Fibroblast of lung (primary cell): ENCODE measurements at regions not wholly inside any gene's neighbourhood (a gene's known extent, or its start where the extent isn't known, plus 50 kb on each side); places are given as distances from the start of the nearest gene placed in this dataset.

Experiments
- CTCF ChIP-seq, 2 donors: IDR thresholded peaks in 1 of 2; conservative IDR thresholded peaks in 1 of 2; 1 replicate in 1 of 2; 2 replicates in 1 of 2; pipeline ENCODE4 v1.5.1; 2011 to 2012; ENCODE audit warnings: low read length in 2 of 2, control low read depth in 1 of 2, inconsistent platforms in 1 of 2, low read depth in 1 of 2, mild to moderate bottlenecking in 1 of 2
- EZH2 ChIP-seq: IDR thresholded peaks from 2 replicates; pipeline ENCODE4 v1.5.1; 2012; ENCODE audit warnings: low read length, control low read depth, mild to moderate bottlenecking; ENCODE audit errors: missing control alignments

GRCh38 chr11:112382561-112382960 lies 121.9 kb upstream of the PLET1 start:
- TF ChIP-seq CTCF (conservative IDR thresholded peaks at IDR 0.05 in 1 of 2, IDR thresholded peaks at IDR 0.05 in 1 of 2; ENCODE audit: low read depth in 1 of 2, low read length in 2 of 2) (no peak), EZH2 (no peak)
